ENCODE measurements at regions not wholly inside any gene's neighbourhood (a gene's known extent, or its start where the extent isn't known, plus 50 kb on each side); places are given as distances from the start of the nearest gene placed in this dataset.

DNA sequence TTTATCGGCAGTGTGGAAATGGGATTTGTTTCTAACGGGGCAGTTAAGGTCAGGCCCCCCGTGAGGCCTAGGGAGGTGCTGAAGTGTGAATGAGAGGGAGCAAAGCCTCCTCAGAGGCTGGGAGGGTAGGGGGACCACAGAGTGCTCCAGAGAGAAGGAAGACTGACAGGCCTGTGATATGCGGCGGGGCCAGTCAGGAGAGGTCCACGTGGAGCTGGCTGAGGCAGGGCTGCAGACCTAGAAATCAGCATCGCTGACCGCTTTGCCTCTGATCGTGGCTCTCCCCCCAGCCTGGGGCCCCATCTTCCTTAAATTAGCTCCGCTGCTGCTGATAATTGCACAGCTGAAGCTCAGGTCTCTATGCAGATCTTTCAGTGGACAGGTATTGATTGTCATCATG lies 240.8 kb upstream of the PWP1 start:
- no peak overlapping the region for H4K91ac ChIP-seq (replicated peaks; ENCODE audit: insufficient read length, low read length)
- no peak overlapping the region for H2BK120ac ChIP-seq (replicated peaks; ENCODE audit: low read depth, low read length)
- H3K4me1 ChIP-seq (replicated peaks in 1 of 4; ENCODE audit: control insufficient read depth in 3 of 4, insufficient read depth in 4 of 4, low read length in 3 of 4): peaks cover 0 to 3% (median 0%) of the 10 kb centered on the region in 4 experiments; a peak in 1 of 7 replicates
- no peak overlapping the region for H3K14ac ChIP-seq (ENCODE audit: insufficient read length)
- no peaks in the 10 kb centered on the region for H3K27me3 ChIP-seq (replicated peaks in 1 of 4; ENCODE audit: control insufficient read depth in 3 of 4, extremely low read depth in 1 of 4, insufficient read depth in 3 of 4, low read length in 3 of 4)
- no peak overlapping the region for H3K4me3 ChIP-seq (ENCODE audit: extremely low read depth in 1 of 4, insufficient read depth in 2 of 4, low read depth in 3 of 4, low read length in 4 of 4)
- no peak overlapping the region for H3K23ac ChIP-seq (ENCODE audit: insufficient read length)
- H2BK12ac ChIP-seq (ENCODE audit: low read depth, low read length): no peak overlapping the region
- H3K9ac ChIP-seq (replicated peaks in 1 of 4; ENCODE audit: extremely low read depth in 1 of 4, low read depth in 3 of 4, low read length in 3 of 4): no peak overlapping the region; a peak in 1 of 7 replicates
- FAIRE-seq: no peak
- CTCF ChIA-PET (ENCODE audit: partially characterized antibody): interaction anchor here (0.9 to 5.4 kb wide), 4 partner anchors 15 to 166 kb away, joined by 3 to 22 read pairs (median 4); no protein-coding TSS in a partner anchor
- no peaks in the 10 kb centered on the region; a peak in 1 of 4 replicates for H3K9me3 ChIP-seq (ENCODE audit: insufficient read depth in 2 of 2, low read depth in 1 of 2, low read length in 1 of 2)
- no peak overlapping the region for H4K5ac ChIP-seq (ENCODE audit: insufficient read length, low read depth, low read length)
- no peak overlapping the region for H4K8ac ChIP-seq (ENCODE audit: extremely low read depth, insufficient read depth, low read length)
- POLR2A ChIA-PET (ENCODE audit: partially characterized antibody): no interaction called here
- H3K36me3 ChIP-seq (ENCODE audit: control insufficient read depth in 2 of 4, insufficient read depth in 4 of 4, low read length in 3 of 4): no peaks in the 10 kb centered on the region
- H2BK15ac ChIP-seq (ENCODE audit: low read length): no peak overlapping the region
- no peaks in the 10 kb centered on the region for H4K20me1 ChIP-seq (replicated peaks in 1 of 2; ENCODE audit: control insufficient read depth in 1 of 2, insufficient read depth in 2 of 2, low read length in 2 of 2)
- H3K4me2 ChIP-seq (ENCODE audit: insufficient read depth in 1 of 2, low read depth in 2 of 2, low read length in 2 of 2): no peak overlapping the region
- no peak for DNase-seq (ENCODE audit: low read depth in 1 of 2, low spot score in 2 of 2)
- no peaks in the 10 kb centered on the region for H3K23me2 ChIP-seq (ENCODE audit: low read depth, low read length)
- WGBS, 2 experiments (ENCODE audit: extremely low coverage in 1 of 2, insufficient coverage in 1 of 2, insufficient read length in 1 of 2, insufficient replicate concordance in 2 of 2, low coverage in 1 of 2, low lambda C conversion rate in 2 of 2, missing lambda C conversion rate in 1 of 2): 91% methylated on average over 10 of the region's 10 CpGs; no CpG with 5 or more reads in 1 of the 2 experiments
- H3K79me1 ChIP-seq (ENCODE audit: low read depth, low read length): no peaks in the 10 kb centered on the region
- no peak overlapping the region for H3K18ac ChIP-seq (ENCODE audit: extremely low read depth, low read length)
- no peak overlapping the region for H2AK5ac ChIP-seq (ENCODE audit: low read depth, low read length)
- no peaks in the 10 kb centered on the region for H3K79me2 ChIP-seq (ENCODE audit: control insufficient read depth in 1 of 2, insufficient read depth in 2 of 2, low read length in 2 of 2)
- no peak overlapping the region for H3K27ac ChIP-seq (ENCODE audit: low read depth, low read length)
- no peak overlapping the region for H3K56ac ChIP-seq (replicated peaks; ENCODE audit: insufficient read length, low read depth, low read length)
- H3K4ac ChIP-seq (replicated peaks; ENCODE audit: insufficient read length, low read depth, low read length): no peak overlapping the region
- H2BK5ac ChIP-seq (ENCODE audit: low read depth, low read length): no peak overlapping the region
- no peak overlapping the region for H2BK20ac ChIP-seq (ENCODE audit: low read length)
- H2AFZ ChIP-seq (ENCODE audit: low read length): no peak overlapping the region
- TF ChIP-seq CBX8 (IDR thresholded peaks at IDR 0.05; ENCODE audit: borderline replicate concordance, low read depth, low read length): no peak

Measured in H1 (cell line).